Stomach (tissue), 8 donors: ENCODE measurements at regions not wholly inside any gene's neighbourhood (a gene's known extent, or its start where the extent isn't known, plus 50 kb on each side); places are given as distances from the start of the nearest gene placed in this dataset.
A peak's percentile ranks its signal among the peaks of the same experiment; 100 is the strongest.

ENCODE experiments used
- DNase-seq, 2 donors: peaks; one replicate each; pipeline versions ENCODE4 v3.0.0 to v3.0.0-alpha.2; 2013 to 2019
- H3K27ac ChIP-seq, 5 donors: fragments of 200-600 bp in 4 of 5; sonication (generic) in 4 of 5; one replicate each; pipeline ENCODE4 v1.5.1; 2013 to 2019; ENCODE audit warnings: mild to moderate bottlenecking in 1 of 5, moderate library complexity in 1 of 5
- H3K27me3 ChIP-seq, 3 donors: fragments of 200-600 bp; sonication (generic); one replicate each; pipeline ENCODE4 v1.5.1; 2017 to 2019; ENCODE audit warnings: mixed run types in 1 of 3
- H3K36me3 ChIP-seq, 4 donors: fragments of 200-600 bp; sonication (generic); 1 replicate in 3 of 4; 2 replicates in 1 of 4; pipeline ENCODE4 v1.5.1; 2016 to 2019
- H3K4me1 ChIP-seq, 4 donors: fragments of 200-600 bp; sonication (generic); one replicate each; pipeline ENCODE4 v1.5.1; 2016 to 2019
- H3K4me3 ChIP-seq, 4 donors: fragments of 200-600 bp; sonication (generic) in 3 of 4; one replicate each; pipeline ENCODE4 v1.5.1; 2016 to 2019; ENCODE audit warnings: mild to moderate bottlenecking in 1 of 4
- H3K9me3 ChIP-seq, 4 donors: fragments of 200-600 bp; sonication (generic); one replicate each; pipeline ENCODE4 v1.5.1; 2016 to 2019
- EP300 ChIP-seq: sonication (generic); formaldehyde crosslinking; IDR thresholded peaks from one replicate; pipeline ENCODE4 v1.6.1; 2017; ENCODE audit warnings: antibody characterized with exemption
- POLR2A ChIP-seq, 4 donors: fragments of 450-650 bp; IDR thresholded peaks; one replicate each; pipeline ENCODE4 v1.6.1; 2016; ENCODE audit warnings: antibody characterized with exemption in 4 of 4, control low read depth in 2 of 4, mild to moderate bottlenecking in 1 of 4, moderate library complexity in 1 of 4
- POLR2AphosphoS5 ChIP-seq, 3 donors: sonication (generic); formaldehyde crosslinking; IDR thresholded peaks; one replicate each; pipeline ENCODE4 v1.6.1; 2016; ENCODE audit warnings: antibody characterized with exemption in 3 of 3
- WGBS, 5 donors: extraction: QIAGEN DNeasy Blood & Tissue Kit in 3 of 5; methylation state at CpG; one replicate each; pipeline versions ENCODE4 v1.1.5 to v1.1.7; 2013 to 2018; 5-methylcytosine and 5-hydroxymethylcytosine counted together
- intact Hi-C: fragments of 100-400 bp; cut with DNase I; formaldehyde crosslinking; loops from one replicate; pipeline ENCODE4 v1.15.1; 2023; ENCODE audit warnings: low total_unique reads
- TF ChIP-seq, protein P1 (sequence below), 7 experiments: fragments of 450-650 bp in 4 of 7; fragments of 200-600 bp in 3 of 7; sonication (generic) in 3 of 7; IDR thresholded peaks; one replicate each; pipeline ENCODE4 v1.5.1; 2016 to 2019; ENCODE audit warnings: antibody characterized with exemption in 7 of 7, control low read depth in 2 of 7, mild to moderate bottlenecking in 1 of 7
- donor health status: healthy with polysubstance abuse.
- donor health status: Bipolar disorder and iron deficiency.
- donor health status: healthy.

DNA sequence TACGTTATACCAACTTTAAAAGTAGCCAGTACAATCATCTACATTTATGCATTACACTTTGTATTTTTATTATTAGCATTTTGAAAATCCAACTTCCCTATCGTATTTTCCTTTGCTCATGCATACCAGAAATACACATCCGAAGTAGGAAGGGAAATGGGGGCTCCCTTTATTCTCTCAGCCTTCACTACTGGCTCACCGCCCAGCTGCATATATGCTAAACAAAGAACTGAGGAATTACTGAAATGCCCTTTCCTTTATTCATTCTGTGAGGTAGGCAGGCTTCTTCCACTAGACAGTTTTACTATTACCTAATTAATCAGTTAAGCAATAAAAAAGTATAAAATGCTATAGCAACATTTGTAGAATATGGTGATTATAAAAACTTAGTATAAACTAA lies 291.6 kb downstream of the KLF12 start:
- TF ChIP-seq, protein P1, sequence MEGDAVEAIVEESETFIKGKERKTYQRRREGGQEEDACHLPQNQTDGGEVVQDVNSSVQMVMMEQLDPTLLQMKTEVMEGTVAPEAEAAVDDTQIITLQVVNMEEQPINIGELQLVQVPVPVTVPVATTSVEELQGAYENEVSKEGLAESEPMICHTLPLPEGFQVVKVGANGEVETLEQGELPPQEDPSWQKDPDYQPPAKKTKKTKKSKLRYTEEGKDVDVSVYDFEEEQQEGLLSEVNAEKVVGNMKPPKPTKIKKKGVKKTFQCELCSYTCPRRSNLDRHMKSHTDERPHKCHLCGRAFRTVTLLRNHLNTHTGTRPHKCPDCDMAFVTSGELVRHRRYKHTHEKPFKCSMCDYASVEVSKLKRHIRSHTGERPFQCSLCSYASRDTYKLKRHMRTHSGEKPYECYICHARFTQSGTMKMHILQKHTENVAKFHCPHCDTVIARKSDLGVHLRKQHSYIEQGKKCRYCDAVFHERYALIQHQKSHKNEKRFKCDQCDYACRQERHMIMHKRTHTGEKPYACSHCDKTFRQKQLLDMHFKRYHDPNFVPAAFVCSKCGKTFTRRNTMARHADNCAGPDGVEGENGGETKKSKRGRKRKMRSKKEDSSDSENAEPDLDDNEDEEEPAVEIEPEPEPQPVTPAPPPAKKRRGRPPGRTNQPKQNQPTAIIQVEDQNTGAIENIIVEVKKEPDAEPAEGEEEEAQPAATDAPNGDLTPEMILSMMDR (IDR thresholded peaks at IDR 0.05) = no peak
- TF ChIP-seq EP300 = no peak
- H3K9me3 ChIP-seq = no peaks in the 10 kb centered on the region

DNA sequence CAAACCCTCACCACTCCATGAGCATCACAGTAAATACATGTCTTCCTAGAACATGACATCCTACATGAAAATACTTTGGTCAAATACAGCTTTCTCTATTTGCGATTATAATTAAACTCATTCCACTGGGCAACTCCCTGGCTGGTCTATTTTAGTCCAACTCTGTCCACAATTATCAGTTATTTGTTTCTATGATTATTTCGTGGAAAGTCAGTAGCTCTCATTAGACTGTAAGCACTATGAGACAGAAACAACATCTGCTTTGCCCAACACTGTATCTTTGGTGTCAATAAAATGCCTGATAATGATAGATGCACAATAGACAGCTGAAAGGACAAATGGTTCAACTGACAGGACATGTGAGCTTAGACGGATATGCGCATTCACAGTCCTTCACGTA lies 292.0 kb downstream of the KLF12 start:
- H3K36me3 ChIP-seq = peaks cover 0 to 8% (median 8%) of the 10 kb centered on the region in 4 donors
- DNase-seq = no peak
- intact Hi-C loops = no loop called here
- no peaks in the 10 kb centered on the region for H3K9me3 ChIP-seq
- H3K4me1 ChIP-seq = peaks cover 0 to under 1% (median 0%) of the 10 kb centered on the region in 4 donors
- WGBS, 5 donors = 89 to 97% (median 95%) methylated on average over 5 of the region's 5 CpGs
- H3K27ac ChIP-seq = no peak overlapping the region
- H3K27me3 ChIP-seq = no peaks in the 10 kb centered on the region
- no peak overlapping the region for H3K4me3 ChIP-seq
- TF ChIP-seq POLR2AphosphoS5 (IDR thresholded peaks at IDR 0.05) = no peak
- TF ChIP-seq POLR2A (IDR thresholded peaks at IDR 0.05) = no peak
- no peak for TF ChIP-seq EP300
- TF ChIP-seq, protein P1 (IDR thresholded peaks at IDR 0.05) = no peak

More for the DNA sequence above, 291.6 kb downstream of the KLF12 start:
- intact Hi-C loops = no loop called here
- 83 to 95% (median 90%) methylated on average over 4 of the region's 4 CpGs for WGBS, 5 donors
- DNase-seq = peak in 1 of 2 donors; percentile 33
- peaks cover 0 to 8% (median 8%) of the 10 kb centered on the region in 4 donors for H3K36me3 ChIP-seq
- no peaks in the 10 kb centered on the region for H3K4me1 ChIP-seq
- H3K4me3 ChIP-seq = no peak overlapping the region
- no peak overlapping the region for H3K27ac ChIP-seq
- no peaks in the 10 kb centered on the region for H3K27me3 ChIP-seq

DNA sequence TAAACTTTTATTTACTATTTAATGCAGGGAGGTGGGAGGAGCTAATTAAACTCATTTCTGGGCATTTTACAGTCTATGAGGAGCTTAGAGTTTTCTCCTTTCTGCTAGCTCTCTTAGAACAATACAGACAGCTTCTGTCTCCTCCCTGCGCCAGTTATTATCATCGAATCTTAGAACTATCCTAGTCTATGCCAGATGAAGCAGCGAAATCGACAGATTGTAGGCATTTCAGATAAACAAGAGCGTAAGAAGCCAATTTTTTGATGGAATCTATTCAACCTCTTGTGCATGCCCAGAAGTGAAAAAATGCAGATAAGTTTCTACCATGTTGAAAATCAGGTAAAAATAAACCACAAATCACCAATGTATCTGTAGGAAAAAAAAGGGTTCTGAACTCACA lies 297.1 kb downstream of the KLF12 start:
- TF ChIP-seq POLR2A (IDR thresholded peaks at IDR 0.05) = no peak
- no peak for TF ChIP-seq POLR2AphosphoS5 (IDR thresholded peaks at IDR 0.05)
- H3K4me3 ChIP-seq = no peak overlapping the region
- no peaks in the 10 kb centered on the region for H3K27me3 ChIP-seq
- intact Hi-C loops = loop anchor here (10.0 kb wide), 1 partner anchor 448 kb away; no protein-coding TSS in a partner anchor
- 87 to 90% (median 89%) methylated on average over 5 of the region's 5 CpGs for WGBS, 5 donors
- no peak overlapping the region for H3K27ac ChIP-seq
- H3K9me3 ChIP-seq = no peaks in the 10 kb centered on the region
- DNase-seq = no peak
- H3K4me1 ChIP-seq = peaks cover 0 to 18% (median 7%) of the 10 kb centered on the region in 4 donors
- H3K36me3 ChIP-seq = no peaks in the 10 kb centered on the region

DNA sequence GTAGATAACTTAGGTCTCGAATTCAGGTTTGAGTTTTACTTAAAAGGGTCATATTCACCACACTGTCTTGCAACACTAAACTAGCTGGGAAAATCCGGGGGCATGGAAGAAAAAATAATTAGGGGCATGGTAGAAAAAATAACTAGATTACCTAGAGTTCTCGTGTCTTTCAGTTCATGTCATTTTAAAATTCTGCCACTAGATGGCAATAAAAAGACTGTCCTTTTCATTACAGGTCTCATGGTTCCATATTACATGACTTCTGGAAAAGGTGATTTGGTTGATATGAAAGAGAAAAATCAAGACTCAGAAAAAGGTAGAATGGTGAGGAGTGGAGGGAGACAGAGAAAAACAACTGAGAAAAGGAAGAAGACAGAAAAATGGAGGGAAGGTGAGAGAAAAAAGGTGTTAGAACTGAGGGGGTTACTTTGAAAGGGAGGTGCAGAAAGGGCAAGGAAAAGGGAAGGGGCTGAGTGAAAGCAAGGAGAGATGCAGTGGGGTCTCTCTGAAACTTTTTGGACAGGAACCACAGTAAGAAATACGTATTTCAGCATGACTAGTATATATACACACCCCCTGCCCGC lies 299.0 kb downstream of the KLF12 start:
- TF ChIP-seq, protein P1 (IDR thresholded peaks at IDR 0.05) = peak in 4 of 7 experiments; percentile 60 to 78 (median 70)
- TF ChIP-seq POLR2A (IDR thresholded peaks at IDR 0.05) = no peak
- DNase-seq = peak in 1 of 2 donors; percentile 64
- no peaks in the 10 kb centered on the region for H3K9me3 ChIP-seq
- 43 to 48% (median 47%) methylated on average over 5 of the region's 5 CpGs for WGBS, 5 donors
- H3K27me3 ChIP-seq = no peaks in the 10 kb centered on the region
- no peak overlapping the region for H3K4me3 ChIP-seq
- H3K27ac ChIP-seq = no peak overlapping the region
- intact Hi-C loops = loop anchor here (10.0 kb wide), 1 partner anchor 450 kb away; no protein-coding TSS in a partner anchor
- H3K4me1 ChIP-seq = peaks cover 0 to 18% (median 9%) of the 10 kb centered on the region in 4 donors
- H3K36me3 ChIP-seq = no peaks in the 10 kb centered on the region
